HCT116 (cell line): ENCODE measurements at regions not wholly inside any gene's neighbourhood (a gene's known extent, or its start where the extent isn't known, plus 50 kb on each side); places are given as distances from the start of the nearest gene placed in this dataset.
A peak's percentile ranks its signal among the peaks of the same experiment; 100 is the strongest.
"Not testable (repeated sequence)": the region's sequence is repeated elsewhere in the genome, so short reads cannot be mapped to it uniquely, and the experiment has no call there.

Source experiments
- ATAC-seq: fragments of 200-7000 bp; cut with Tn5 transposase; 2 replicates; pipeline ENCODE4 v1.9.1; 2020; ENCODE audit warnings: mild to moderate bottlenecking, moderate library complexity
- BruUV-seq: library from RNA; stranded (reverse); fragments of 400-500 nt; replicated peaks from 2 replicates; lab custom pipeline; 2021; lab: Mats Ljungman, UMichigan
- CTCF ChIA-PET: fragments of 300-600 bp; sonication (Branson Sonifier 250); formaldehyde crosslinking; loops from one replicate; lab custom pipeline; 2021; ENCODE audit warnings: antibody characterized with exemption; lab: Charles Lee
- POLR2A ChIA-PET: fragments of 300-600, 350-600 bp; sonication (Branson Sonifier 250); formaldehyde crosslinking; loops from one replicate; lab custom pipeline; 2021; ENCODE audit warnings: antibody characterized with exemption; lab: Charles Lee
- RAD21 ChIA-PET, 2 experiments: fragments of 300-600 bp; sonication (Branson Sonifier 250); formaldehyde crosslinking; loops; one replicate each; lab custom pipeline; 2023; ENCODE audit warnings: low total read pairs in 2 of 2; ENCODE audit not compliant: uncharacterized antibody in 2 of 2, unreplicated experiment in 2 of 2, low non-redundant PET in 1 of 2; lab: Charles Lee
- DNase-seq: peaks from one replicate; pipeline ENCODE4 v3.0.0-alpha.2; 2010; ENCODE audit warnings: low read depth, low spot score
- H2AFZ ChIP-seq: fragments of 200-600 bp; shearing (Covaris generic), sonication (generic); 2 replicates; pipeline ENCODE4 v1.6.1; 2017; ENCODE audit warnings: low read depth, mixed run types, mixed read lengths, antibody characterized with exemption, low read length; ENCODE audit not compliant: poor library complexity, severe bottlenecking
- H3K27ac ChIP-seq: 2 replicates; pipeline ENCODE4 v1.5.1; 2012; ENCODE audit warnings: low read depth, low read length
- H3K27me3 ChIP-seq: fragments of 200-600 bp; sonication (generic); 2 replicates; pipeline ENCODE4 v1.6.1; 2016; ENCODE audit warnings: mixed run types, low read length, mixed read lengths; ENCODE audit not compliant: insufficient read depth
- H3K36me3 ChIP-seq, 2 experiments: fragments of 200-500 bp in 1 of 2; fragments of 200-600 bp in 1 of 2; sonication (Bioruptor generic) in 1 of 2; sonication (generic) in 1 of 2; 2 replicates each; pipeline versions ENCODE4 v1.5.1 to v1.6.1; 2014 to 2016; ENCODE audit warnings: low read length in 2 of 2, inconsistent platforms in 1 of 2, mixed read lengths in 1 of 2, mixed run types in 1 of 2; ENCODE audit not compliant: insufficient read depth in 2 of 2, control insufficient read depth in 1 of 2
- H3K4me1 ChIP-seq, 2 experiments: fragments of 200-600 bp in 1 of 2; sonication (generic) in 1 of 2; 2 replicates each; pipeline versions ENCODE4 v1.5.1 to v1.6.1; 2012 to 2017; ENCODE audit warnings: low read length in 2 of 2, inconsistent platforms in 1 of 2, mild to moderate bottlenecking in 1 of 2, mixed read lengths in 1 of 2, mixed run types in 1 of 2, moderate library complexity in 1 of 2; ENCODE audit not compliant: insufficient read depth in 2 of 2, control insufficient read depth in 1 of 2
- H3K4me2 ChIP-seq: fragments of 200-600 bp; sonication (generic); 2 replicates; pipeline ENCODE4 v1.6.1; 2017; ENCODE audit warnings: mixed run types, low read length, mixed read lengths
- H3K4me3 ChIP-seq, 2 experiments: fragments of 200-600 bp in 1 of 2; sonication (generic) in 1 of 2; replicated peaks in 1 of 2; 2 replicates each; pipeline ENCODE4 v1.5.1; 2011 to 2016; ENCODE audit warnings: low read length in 2 of 2, control low read depth in 1 of 2, low read depth in 1 of 2, mild to moderate bottlenecking in 1 of 2, mixed read lengths in 1 of 2, mixed run types in 1 of 2
- H3K79me2 ChIP-seq: fragments of 200-600 bp; sonication (generic); 2 replicates; pipeline ENCODE4 v1.6.1; 2017; ENCODE audit warnings: mild to moderate bottlenecking, mixed run types, low read length, moderate library complexity, mixed read lengths; ENCODE audit not compliant: insufficient read depth
- H3K9ac ChIP-seq: fragments of 200-600 bp; sonication (generic); 2 replicates; pipeline ENCODE4 v1.6.1; 2016; ENCODE audit warnings: low read length, mixed read lengths
- H3K9me2 ChIP-seq: fragments of 200-600 bp; sonication (generic), shearing (Covaris generic); 2 replicates; pipeline ENCODE4 v1.6.1; 2017; ENCODE audit warnings: mixed run types, mild to moderate bottlenecking, moderate library complexity; ENCODE audit not compliant: insufficient read depth
- H3K9me3 ChIP-seq, 2 experiments: fragments of 200-500 bp in 1 of 2; fragments of 200-600 bp in 1 of 2; sonication (Bioruptor generic) in 1 of 2; sonication (generic) in 1 of 2; 2 replicates each; pipeline ENCODE4 v1.6.1; 2014 to 2017; ENCODE audit warnings: low read length in 2 of 2, mixed read lengths in 2 of 2, inconsistent platforms in 1 of 2, low read depth in 1 of 2, mild to moderate bottlenecking in 1 of 2, mixed run types in 1 of 2, moderate library complexity in 1 of 2; ENCODE audit not compliant: control insufficient read depth in 1 of 2, insufficient read depth in 1 of 2
- H4K20me1 ChIP-seq: fragments of 200-600 bp; sonication (generic), shearing (Covaris generic); 2 replicates; pipeline ENCODE4 v1.6.1; 2017; ENCODE audit warnings: mixed run types, mild to moderate bottlenecking, moderate library complexity; ENCODE audit not compliant: insufficient read depth
- POLR2AphosphoS5 ChIP-seq: IDR thresholded peaks from 2 replicates; pipeline ENCODE4 v1.6.1; 2011; ENCODE audit warnings: mild to moderate bottlenecking, low read depth, low read length, moderate library complexity
- SP1 ChIP-seq: IDR thresholded peaks from 2 replicates; pipeline ENCODE4 v1.6.1; 2012; ENCODE audit warnings: low read depth
- SRF ChIP-seq: IDR thresholded peaks from 2 replicates; pipeline ENCODE4 v1.6.1; 2012; ENCODE audit warnings: low read depth
- TCF7L2 ChIP-seq: IDR thresholded peaks from 2 replicates; pipeline ENCODE4 v1.7.0; 2011; ENCODE audit warnings: borderline replicate concordance, inconsistent platforms; ENCODE audit not compliant: insufficient read depth, insufficient read length; ENCODE audit errors: extremely low read depth
- ZFX ChIP-seq: fragments of 450-650 bp; IDR thresholded peaks from 2 replicates; pipeline ENCODE4 v1.6.1; 2017
- intact Hi-C: fragments of 100-400 bp; cut with micrococcal nuclease; formaldehyde crosslinking; loops from 2 replicates; pipeline ENCODE4 v1.10.0; 2022
- TF ChIP-seq, protein P1 (sequence below): IDR thresholded peaks from 2 replicates; pipeline ENCODE4 v1.6.1; 2012

DNA sequence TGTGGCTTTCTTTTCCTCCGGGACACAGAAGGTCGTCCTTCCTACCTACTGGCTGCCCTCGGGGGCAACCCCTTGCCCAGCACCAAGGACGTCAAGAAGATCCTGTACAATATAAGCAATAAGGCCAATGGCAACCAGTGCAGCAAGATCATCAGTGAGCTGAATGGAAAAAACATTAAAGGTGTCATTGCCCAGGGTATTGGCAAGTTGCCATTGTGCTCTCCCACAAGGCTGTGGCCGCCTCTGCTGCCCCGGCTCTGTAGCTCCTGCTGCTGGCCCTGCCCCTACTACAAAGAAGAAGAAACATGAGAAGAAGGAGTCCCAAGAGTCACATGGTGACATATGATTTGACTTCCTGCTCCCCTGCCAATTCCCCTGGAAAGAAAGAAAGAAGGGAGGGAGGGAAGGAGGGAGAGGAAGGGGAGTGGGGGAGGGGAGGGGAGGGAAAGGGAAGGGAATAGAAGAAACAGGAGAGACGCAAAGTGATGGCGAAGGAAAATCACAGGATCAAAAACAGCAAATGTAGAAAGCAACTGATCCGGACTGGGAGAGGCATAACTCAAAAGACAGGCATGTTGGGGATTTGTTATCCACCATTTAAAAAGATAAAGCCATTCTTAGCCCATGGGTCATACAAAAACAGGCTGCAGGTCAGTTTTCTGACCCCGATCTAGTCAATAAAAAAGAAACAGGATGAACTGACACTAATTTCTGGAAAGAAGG, 61.3 kb upstream of the RESF1 start:
- Histone ChIP-seq H3K9ac (no peak overlapping the region), H4K20me1 (no peaks in the 10 kb centered on the region), H3K36me3 (no peaks in the 10 kb centered on the region), H3K27me3 (no peaks in the 10 kb centered on the region), H3K4me3 (no peak overlapping the region), H3K79me2 (no peaks in the 10 kb centered on the region), H3K9me2 (no peaks in the 10 kb centered on the region), H3K9me3 (no peaks in the 10 kb centered on the region), H2AFZ (peak overlapping the region; percentile 60), H3K4me1 (peaks cover 11 to 16% of the 10 kb centered on the region in 2 experiments; a peak in 3 of 4 replicates), H3K27ac (peak overlapping the region; percentile 21; the same call in 1 of the 2 replicates), H3K4me2 (0 out of 2 replicates have a peak overlapping the region, but pooled peaks have one; percentile 15)
- TF ChIP-seq SRF = no peak
- TF ChIP-seq, protein P1, sequence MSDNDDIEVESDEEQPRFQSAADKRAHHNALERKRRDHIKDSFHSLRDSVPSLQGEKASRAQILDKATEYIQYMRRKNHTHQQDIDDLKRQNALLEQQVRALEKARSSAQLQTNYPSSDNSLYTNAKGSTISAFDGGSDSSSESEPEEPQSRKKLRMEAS = 0 out of 2 replicates have a peak, but pooled peaks have one; percentile 22
- 0 out of 2 replicates have a peak, but pooled peaks have one; percentile 24 for TF ChIP-seq POLR2AphosphoS5
- peak; percentile 19; the same call in 1 of the 2 replicates for TF ChIP-seq SP1
- no peak for TF ChIP-seq ZFX
- peak; percentile 81 for TF ChIP-seq TCF7L2
- DNase-seq = peak; percentile 19
- intact Hi-C loops = no loop called here
- ChIA-PET CTCF (no interaction called here), POLR2A (interaction anchor here (0.6 to 1.2 kb wide), 2 partner anchors 149 to 170 kb away, joined by 3 to 4 read pairs; no protein-coding TSS in a partner anchor), RAD21 (no interaction called here)
- BruUV-seq = no TSS peak
- ATAC-seq = peak; percentile 70

DNA sequence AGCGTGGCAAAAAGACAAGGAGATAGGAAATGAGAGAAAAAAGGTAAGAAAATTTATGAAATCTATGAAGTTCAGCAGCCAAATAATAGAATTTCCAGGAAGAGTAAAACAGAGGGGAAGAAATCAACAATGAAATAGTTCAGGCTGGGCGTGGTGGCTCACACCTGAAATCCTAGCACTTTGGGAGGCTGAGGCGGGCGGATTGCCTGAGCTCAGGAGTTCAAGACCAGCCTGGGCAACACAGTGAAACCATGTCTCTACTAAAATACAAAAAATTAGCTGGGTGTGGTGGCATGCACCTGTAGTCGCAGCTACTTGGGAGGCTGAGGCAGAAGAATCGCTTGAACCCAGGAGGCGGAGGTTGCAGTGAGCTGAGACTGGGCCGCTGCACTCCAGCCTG, 62.1 kb upstream of the RESF1 start:
- RAD21 ChIA-PET, H3K36me3 ChIP-seq, DNase-seq, H3K9ac ChIP-seq, H3K27ac ChIP-seq, intact Hi-C loops, H3K4me2 ChIP-seq, H4K20me1 ChIP-seq, H3K9me2 ChIP-seq, H3K79me2 ChIP-seq, BruUV-seq, H3K27me3 ChIP-seq, ATAC-seq, H3K4me3 ChIP-seq, H3K9me3 ChIP-seq: not testable (repeated sequence)
- CTCF ChIA-PET = interaction anchor here (1.4 kb wide), 1 partner anchor 164 kb away, joined by 6 read pairs; no protein-coding TSS in a partner anchor
- Histone ChIP-seq H3K4me1 (peaks cover 11 to 16% of the 10 kb centered on the region in 2 experiments; a peak in 3 of 4 replicates), H2AFZ (peak overlapping the region; percentile 44)
- POLR2A ChIA-PET = interaction anchor here (0.6 to 1.2 kb wide), 2 partner anchors 148 to 169 kb away, joined by 3 to 4 read pairs; no protein-coding TSS in a partner anchor
